ENCODE measurements at regions not wholly inside any gene's neighbourhood (a gene's known extent, or its start where the extent isn't known, plus 50 kb on each side); places are given as distances from the start of the nearest gene placed in this dataset.

DNA sequence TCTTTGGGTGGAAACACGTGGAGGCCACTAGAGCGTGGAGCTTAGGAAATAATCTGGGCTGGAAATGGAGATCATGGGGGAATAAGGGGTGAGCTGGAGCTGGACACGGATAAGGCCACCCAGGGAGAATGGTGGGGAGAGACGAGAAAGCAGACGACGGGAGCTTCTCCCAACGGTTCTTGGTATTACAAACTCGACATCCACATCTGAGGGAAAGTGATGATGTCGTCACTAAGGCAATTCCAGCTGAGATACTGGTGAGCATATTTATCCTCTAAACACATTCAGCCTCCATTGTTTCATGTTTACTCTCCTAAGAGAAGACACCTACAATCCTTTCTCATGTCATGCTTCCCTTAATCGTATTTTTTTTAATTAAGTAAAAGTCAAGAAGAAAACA is 50.2 kb upstream of the SNX9 start (continued):
- no peak for TF ChIP-seq SAP30 (IDR thresholded peaks at IDR 0.05; ENCODE audit: insufficient read depth, insufficient replicate concordance, low read length)
